HG03460 (cell line): ENCODE measurements at regions not wholly inside any gene's neighbourhood (a gene's known extent, or its start where the extent isn't known, plus 50 kb on each side); places are given as distances from the start of the nearest gene placed in this dataset.

ENCODE experiments used
- ATAC-seq: cut with Tn5 transposase; IDR thresholded peaks from one replicate; pipeline ENCODE4 v1.9.1; 2021; ENCODE audit not compliant: unreplicated experiment

DNA sequence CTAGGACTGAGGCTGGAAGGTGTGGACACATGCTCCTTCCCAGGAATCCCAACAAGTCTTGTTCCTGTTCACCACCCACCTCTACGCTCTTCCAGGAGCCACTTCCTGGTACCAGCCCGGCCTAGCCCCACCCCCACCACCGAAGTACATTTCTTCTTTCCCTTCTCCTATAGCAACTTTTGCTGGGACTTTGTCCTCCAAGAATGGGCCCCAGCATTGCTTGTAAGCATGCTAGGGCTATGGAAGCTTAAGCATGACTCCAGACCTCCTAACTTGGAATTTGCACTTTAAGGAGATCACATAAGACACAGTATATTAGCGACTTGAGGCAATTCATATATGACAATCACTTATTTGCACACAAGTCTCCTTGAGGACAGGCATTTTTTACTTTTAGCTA is 462.0 kb upstream of the ARID1B start:
- ATAC-seq = no peak

DNA sequence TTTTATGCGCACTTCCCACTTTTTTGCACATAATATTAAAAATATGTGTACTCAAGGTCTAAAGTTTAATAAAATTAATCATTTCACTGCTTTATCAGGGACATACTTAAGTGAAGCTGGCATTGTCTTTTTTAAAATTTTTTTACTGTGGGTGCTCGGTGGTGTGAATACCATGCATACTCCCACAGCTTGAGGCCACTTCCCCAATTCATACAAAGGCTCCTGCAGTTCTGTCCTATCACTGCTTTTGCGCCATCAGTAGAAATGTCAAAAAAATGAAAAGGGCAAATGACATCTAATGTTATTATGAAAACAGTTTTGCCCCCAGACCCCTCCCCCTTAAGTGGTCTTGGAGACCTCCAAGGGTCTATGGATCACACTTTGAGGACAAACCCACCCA is 464.1 kb upstream of the ARID1B start:
- ATAC-seq = no peak

DNA sequence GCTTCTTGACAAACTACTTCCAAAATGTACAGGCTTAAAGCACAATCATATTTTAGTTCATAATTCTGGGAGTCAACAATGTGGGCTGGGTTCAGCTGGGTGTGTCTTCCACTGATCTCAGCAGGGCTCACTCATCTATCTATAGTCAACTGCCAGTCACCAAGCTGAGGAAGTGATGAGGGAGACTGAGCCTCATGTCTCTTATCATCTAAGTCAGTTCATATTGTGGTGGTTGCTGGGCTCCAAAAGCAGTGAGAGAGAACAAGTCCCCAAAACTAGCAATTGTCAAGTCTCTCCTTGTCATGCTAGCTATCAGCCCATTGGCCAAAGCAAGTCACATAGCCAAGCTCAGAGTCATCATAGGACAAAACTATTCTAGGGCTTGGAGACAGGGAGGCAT is 465.9 kb upstream of the ARID1B start:
- no peak for ATAC-seq

DNA sequence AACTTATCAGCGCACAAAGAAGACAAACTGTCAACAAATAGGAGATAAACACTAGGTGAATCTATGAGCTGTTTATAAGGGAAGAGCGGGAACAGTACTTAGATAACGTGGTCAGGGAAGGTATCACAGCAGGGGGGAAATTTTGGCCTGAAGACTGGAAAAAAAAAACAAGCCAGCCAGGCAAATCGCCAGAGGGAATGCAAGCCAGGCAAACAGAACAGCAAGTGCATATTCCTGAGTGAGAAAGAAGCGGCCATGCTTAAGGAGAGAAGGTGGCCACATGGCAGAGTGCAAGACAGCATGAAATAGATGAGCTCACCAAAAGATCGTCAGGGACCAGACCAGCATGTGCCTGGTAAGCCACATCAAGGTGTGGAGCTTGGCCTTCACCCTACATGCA is 466.5 kb upstream of the ARID1B start:
- ATAC-seq = no peak

DNA sequence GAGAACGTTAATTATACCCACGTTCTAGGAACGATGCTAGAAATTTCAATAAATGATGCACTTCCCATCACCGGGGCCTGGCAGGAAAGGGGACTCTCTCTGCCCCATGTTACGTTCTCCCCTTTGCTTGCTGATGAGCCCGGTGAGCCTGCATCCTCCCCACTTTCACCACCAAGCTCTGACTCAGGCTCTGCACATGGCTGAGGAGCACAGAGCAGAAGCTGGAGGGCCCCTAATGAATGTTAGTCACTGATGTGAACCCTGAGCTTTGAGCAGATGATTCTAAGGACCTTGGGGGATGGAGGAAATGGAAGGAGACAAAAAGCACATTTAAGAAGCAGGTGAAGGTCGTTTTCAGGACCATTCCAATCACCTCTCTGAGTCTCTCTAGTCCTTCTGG is 468.2 kb upstream of the ARID1B start:
- no peak for ATAC-seq

DNA sequence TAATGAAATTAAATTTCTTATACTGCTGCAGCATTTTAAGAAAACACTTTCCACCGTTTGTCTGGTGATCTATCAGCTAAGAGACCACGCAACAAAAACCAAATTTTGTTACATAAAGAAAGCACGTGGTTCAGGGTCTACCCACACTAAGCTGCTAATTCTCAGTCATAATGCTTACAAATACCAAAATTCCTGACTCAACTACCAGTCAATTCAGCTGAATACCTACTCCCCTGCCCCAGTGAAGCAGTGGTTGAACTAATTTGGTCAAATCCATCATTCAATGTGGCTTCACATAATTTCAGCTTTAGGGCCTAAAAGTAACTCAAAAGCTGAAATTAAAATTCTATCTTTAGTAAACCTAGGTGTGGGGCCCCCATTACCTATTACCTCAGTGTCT is 468.6 kb upstream of the ARID1B start:
- no peak for ATAC-seq

DNA sequence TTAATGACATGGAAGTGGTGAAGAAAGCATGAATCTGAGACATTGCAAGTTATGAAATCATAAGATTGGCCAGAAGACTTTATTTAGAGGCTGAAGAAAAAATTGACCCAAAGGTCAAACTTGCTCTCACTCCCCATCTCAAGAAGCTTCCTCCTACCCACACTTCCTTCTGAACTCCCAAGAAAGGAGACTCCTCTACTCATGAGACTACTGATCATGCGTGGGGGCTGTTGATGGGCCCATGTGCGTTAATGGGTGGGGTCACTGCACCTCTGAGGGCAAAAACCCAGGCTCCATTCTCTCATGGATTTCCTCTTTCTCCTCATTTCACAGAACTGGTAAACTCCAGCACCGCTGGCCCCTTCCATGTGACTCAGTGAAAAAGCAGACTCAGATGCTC is 470.6 kb upstream of the ARID1B start:
- ATAC-seq = no peak

DNA sequence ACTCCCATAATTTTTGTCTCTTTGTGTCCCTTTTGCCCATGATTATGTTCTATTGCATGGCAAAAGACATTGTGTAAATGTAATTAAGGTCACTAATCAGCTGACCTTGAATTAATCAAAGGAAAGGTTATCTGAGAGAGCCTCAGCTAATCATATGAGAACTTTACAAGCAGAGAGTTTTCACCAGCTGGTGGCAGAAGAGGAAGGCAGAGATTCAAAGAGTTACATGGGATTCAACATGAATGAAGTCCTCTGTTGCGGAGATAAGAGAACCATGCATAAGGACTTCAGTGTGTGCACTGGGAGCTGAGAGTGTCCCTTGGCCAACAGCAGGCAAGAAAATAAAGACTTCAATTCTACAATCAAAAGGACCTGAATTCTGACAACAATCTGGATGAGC is 494.1 kb upstream of the ARID1B start:
- ATAC-seq = no peak

DNA sequence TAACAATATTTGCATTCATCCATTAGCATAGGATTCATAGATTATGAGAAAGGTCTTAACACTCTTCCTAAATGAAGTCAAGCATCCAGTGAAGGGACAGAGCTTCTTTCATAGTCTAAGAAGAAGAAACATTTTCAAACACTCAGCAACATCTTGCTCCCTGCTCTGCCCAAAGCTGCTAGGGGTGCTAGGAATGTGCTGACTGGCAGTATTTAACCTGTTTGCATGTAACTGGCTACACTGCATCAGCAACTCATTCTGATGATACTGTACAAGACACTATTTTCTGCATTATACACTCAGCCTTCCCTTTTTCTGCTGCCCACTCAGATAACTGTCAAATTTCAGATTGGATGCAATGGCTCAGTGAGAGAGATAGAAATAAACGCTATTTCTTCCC is 495.1 kb upstream of the ARID1B start:
- no peak for ATAC-seq

DNA sequence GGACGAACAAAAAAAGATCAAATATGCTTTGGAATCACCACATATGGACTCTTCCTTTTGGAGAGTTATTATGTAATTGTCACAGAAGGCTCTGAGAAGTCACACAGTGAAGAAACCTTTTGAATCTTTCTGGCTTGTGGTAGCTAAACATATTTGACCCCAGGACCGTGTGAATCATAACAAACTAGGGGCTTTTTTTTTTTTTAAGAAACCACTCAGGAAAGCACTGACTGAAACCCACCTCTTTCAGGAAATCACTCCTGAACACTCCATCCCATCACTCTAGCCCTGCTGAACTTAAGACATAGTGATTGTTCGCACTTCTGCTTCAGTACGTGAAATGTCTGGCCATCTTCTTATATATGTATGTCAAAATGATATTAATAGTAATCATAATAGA is 495.9 kb upstream of the ARID1B start:
- no peak for ATAC-seq

DNA sequence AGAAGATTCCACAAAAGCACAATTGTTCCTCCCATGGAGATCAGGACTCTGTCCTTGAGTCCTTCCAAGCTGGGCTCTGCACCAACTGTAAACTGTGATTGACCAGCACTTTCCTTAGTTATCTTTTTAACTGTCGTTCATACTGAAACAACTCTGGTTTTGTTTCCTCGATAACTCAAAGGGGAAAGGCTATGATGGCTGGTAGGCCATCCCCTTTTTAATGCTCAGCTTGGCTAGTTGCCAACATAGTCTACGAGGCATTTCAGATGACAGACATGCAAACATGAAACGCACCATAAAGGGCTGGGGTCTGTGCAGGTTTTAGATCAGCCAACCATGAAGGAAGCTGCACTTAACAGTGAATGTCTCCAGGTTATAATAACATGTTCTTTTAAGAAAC is 497.1 kb upstream of the ARID1B start:
- ATAC-seq = no peak

DNA sequence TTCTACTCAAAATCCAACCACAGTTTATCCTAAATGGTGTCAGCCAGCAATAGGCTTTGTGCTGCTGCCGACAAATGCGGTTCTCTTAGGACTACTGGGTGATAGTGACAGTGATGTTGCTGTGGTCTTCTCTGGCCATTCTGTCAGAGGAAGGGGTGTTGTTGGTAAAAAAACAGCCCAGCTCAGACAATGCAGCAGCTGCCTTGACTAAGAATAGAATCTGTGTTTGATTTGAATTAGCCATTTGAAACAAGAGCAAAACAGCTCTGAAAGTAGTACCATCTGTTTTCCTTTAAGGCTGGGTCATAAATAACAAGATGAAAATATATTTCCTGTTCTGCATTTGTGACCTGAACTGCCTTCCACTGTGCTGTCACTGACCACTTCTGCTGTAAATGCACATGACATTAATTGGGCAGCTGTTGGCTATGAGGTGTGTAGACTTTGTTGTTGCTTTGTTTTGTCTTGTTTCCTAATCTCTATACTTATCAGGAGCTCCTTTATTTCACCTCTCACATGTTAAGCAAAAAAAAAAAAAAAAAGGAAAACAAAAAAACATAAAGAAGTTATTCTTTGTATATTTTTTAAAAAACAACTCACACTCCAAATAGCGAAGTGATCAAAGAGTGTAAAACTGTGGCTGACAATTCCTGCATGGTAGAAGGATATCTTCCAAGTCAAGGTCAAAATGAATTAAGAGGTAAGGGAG is 497.8 kb upstream of the ARID1B start:
- peak; percentile 70 for ATAC-seq

DNA sequence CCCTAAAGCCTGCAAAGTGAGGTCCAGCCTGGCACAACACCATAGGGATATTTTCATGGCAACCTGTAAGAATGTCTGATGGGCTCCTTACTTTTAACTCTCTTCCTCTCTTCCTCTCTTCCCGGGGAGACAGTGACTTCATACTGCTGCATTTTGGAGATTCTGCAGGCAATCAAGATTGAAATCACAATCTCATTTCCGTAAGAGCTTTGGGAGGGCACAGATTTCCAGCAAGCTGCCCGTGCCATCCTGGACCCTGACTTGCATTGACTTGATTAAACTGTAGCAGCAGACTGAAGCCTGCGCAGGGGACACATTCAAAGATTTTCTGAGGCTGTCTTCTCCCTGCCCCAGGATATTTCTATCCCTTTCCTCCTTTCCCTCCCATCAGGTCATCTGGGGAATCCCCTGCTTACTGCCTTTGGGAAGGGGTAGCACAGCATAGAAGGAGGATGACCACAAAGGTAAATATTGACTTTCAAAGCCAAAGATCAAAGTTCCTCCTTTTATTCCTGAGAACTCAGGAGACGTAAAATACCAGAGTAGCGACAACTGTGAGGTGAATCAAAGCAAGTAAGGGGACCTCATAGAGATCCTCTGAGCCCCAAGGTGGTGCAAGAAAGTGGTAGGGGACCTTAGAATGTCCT is 504.0 kb upstream of the ARID1B start:
- no peak for ATAC-seq

DNA sequence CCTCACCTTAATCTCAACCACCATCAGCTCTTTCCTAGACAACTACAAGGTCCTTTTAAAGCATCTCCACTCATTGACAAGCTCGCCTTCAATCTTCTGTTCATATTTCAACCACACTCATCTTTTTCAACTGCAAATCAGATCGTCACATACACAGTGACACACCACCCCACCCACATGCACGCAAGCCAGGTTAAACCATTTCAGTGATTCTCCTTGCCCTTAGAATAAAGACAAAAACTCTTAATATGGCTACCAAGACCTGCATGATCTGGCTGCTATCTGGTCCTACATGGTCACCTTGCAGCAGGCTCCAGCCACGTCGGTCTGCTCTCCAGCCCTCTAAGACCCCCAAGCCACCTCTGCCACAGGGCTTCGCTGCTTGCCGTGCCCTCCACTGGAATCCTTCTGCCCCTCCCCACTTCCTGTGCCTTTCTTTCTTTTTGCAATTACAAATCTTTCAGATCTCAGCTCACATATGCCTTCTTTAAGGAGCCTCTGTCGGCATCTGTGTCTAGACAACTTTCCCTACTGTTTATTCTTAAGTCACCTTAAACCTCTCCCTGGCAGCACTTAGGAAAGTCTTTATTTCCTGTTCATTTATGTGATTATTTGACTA is 507.3 kb upstream of the ARID1B start:
- no peak for ATAC-seq

DNA sequence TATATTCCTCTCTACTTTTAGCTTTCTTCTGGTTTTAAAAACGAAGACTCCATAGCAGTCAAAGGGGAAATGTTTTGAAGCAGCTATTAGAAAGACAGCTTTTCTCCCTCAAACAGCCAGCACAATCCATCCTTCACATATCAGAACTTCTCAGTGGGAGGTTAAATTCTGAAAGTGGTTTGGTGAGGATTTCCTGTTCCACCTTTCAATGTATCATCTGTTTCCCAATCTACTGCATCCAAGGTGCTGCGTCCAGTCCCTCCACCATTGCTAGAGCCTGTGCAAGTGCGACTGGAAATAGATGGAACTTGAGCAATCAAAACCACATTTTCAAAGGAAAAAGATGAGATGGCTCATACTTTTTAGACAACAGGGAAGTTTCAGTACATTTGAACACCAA is 508.3 kb upstream of the ARID1B start:
- no peak for ATAC-seq

DNA sequence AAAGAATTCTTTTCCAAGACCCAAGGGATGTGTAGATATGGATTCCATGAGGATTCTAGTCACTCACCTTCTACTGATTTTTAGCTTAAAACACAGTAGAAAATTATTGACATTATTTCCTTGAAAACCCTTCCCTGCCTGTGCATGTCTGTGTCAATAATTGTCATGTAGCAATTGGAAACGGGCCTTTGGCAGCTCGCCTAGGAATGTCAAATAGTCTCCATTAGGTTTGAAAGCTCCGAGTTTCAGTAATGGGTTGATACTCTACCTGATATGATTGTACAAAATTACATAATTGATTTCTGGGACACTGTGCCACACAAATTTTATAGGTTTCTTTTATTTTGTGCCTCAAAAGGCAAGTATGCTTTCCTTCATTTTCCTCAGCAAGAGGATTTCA is 515.2 kb upstream of the ARID1B start:
- no peak for ATAC-seq

DNA sequence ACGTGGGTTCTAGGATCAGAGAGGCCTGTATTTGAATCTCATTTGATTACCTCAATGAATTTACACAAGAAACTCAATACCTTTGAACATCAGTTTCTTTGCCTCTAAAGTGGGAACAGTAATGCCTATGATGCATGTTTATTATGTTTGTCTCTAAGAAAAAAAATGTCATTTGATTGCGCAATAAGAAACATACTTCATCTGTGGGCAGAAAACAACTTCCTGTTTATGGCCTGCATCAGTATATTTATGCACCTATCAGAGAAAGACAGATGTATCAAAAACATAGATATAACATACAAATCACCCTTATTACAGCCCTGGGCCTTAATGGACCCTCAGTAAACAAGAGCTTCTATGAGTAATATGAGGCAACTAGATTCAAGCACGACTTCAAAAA is 516.4 kb upstream of the ARID1B start:
- no peak for ATAC-seq

DNA sequence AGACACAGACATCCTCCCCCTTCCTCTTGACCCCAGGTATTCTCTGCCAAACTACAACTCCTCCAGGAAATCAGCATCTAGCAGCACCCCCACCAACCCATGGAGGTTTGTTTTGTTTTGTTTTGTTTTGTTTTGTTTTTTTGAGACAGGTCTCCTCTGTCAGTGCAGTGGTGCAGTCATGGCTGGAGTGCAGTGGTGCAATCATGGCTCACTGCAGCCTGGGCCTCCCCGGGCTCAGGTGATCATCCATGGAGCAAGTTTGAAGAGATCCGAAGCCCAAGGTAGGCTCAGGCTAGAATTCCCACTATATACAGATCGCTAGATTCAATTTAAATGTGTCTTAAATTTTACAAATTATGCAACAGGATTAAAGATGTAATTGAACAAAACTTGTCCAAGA is 518.2 kb upstream of the ARID1B start:
- ATAC-seq = no peak

DNA sequence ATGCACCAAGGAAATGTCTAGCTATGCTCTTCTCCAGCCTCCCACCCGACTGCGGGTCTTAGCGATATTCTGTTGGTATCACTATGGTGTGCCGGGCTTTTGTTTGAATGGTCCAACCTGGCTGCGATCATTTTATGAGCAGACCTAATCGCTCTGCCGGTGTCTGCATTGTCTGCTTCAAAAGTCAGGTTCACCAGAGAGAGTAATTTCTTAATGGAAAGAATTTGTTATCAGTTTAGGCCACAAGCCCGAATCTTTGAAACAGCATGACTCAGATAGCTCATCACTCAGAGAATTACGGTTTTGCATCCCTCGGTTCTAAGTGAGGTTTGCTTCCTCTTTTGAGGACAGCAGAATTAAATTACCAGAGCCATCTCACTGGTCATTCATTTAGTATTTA is 521.0 kb upstream of the ARID1B start:
- no peak for ATAC-seq

DNA sequence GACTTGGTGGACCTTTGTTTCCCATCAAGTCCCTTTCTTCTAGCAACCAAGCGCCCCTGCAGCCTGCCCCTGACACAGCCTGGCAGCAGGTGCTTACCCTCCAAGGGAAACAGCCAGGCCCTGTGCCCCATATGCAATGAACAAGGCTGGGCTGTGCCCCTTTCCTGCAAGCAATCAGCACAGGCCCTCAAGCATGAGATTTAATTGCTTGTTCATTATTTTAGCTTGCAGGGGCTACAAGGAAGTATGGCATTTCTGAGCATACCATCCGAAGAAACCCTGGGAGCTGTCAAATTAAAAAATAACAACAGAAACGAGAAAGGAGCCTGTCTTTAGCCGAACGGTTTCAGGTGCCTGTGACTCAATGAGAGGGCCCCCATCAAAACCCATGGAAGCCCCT is 522.9 kb upstream of the ARID1B start:
- no peak for ATAC-seq

DNA sequence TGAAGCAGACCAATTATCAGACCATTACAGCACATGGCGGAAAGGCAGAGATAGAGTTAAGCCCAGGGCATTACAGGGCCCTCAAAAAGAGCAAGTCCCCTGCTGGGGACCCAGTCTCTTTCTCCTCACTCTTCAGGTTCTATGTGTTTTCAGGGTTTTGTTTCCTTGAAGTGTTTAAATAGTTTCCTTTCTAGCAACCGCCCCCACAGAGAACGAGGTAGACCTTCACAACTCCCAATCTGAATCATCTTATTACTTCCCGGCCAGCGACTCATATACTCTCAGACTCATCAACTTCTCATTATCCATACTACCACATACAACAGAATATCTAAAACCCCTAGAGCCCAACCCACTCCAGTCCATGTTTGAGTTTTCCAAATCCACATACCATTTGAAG is 526.6 kb upstream of the ARID1B start:
- ATAC-seq = no peak

DNA sequence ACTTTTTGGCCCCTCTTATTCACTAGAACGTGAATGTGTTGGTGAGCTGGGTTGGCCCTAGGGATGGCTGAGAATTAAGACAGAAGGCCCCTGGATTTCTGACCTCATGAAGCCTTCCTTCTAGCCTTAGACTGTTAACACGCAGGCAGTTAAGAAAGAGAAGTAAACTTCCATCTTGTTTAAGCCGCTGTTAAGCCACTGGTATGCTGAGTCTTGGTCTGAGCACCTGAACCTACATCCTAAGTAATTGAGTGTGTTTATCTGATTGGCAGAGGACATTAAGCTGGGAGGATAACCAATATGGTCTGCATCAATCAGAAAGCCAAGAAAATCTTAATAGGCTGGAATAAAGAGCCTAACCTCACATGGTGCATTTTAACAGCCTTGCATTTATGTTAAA is 535.0 kb upstream of the ARID1B start:
- ATAC-seq = no peak
